GM21390 (cell line): ENCODE measurements at regions not wholly inside any gene's neighbourhood (a gene's known extent, or its start where the extent isn't known, plus 50 kb on each side); places are given as distances from the start of the nearest gene placed in this dataset.

ENCODE experiments used
- ATAC-seq: cut with Tn5 transposase; IDR thresholded peaks from one replicate; pipeline ENCODE4 v1.9.1; 2021; ENCODE audit not compliant: unreplicated experiment

GRCh38 chr6:71114986-71115385, 158.1 kb upstream of the B3GAT2 start:
- ATAC-seq, result no peak

- ATAC-seq, result no peak
These were observed 162.7 kb upstream of the B3GAT2 start for GRCh38 chr6:71119560-71119959.

GRCh38 chr6:71123051-71123450, 165.6 kb upstream of the OGFRL1 start:
- ATAC-seq, result no peak

GRCh38 chr6:71124340-71124739, 164.3 kb upstream of the OGFRL1 start:
- no peak for ATAC-seq

GRCh38 chr6:71125216-71125615, 163.4 kb upstream of the OGFRL1 start:
- ATAC-seq, result no peak

- no peak for ATAC-seq
These were observed 162.1 kb upstream of the OGFRL1 start for GRCh38 chr6:71126506-71126905.

- ATAC-seq, result no peak
These were observed 161.2 kb upstream of the OGFRL1 start for GRCh38 chr6:71127374-71127773.

GRCh38 chr6:71130277-71130676, 158.3 kb upstream of the OGFRL1 start:
- ATAC-seq, result no peak

GRCh38 chr6:71134929-71135642, 153.5 kb upstream of the OGFRL1 start:
- no peak for ATAC-seq

GRCh38 chr6:71137973-71138372, 150.6 kb upstream of the OGFRL1 start:
- no peak for ATAC-seq

GRCh38 chr6:71138376-71138775, 150.2 kb upstream of the OGFRL1 start:
- ATAC-seq, result no peak

- no peak for ATAC-seq
These were observed 149.4 kb upstream of the OGFRL1 start for GRCh38 chr6:71139249-71139648.

GRCh38 chr6:71153755-71154325, 134.8 kb upstream of the OGFRL1 start:
- ATAC-seq, result no peak

GRCh38 chr6:71157345-71157744, 131.3 kb upstream of the OGFRL1 start:
- no peak for ATAC-seq

- ATAC-seq, result no peak
These were observed 123.7 kb upstream of the OGFRL1 start for GRCh38 chr6:71164890-71165289.

GRCh38 chr6:71168233-71168765, 120.3 kb upstream of the OGFRL1 start:
- ATAC-seq, result no peak

GRCh38 chr6:71171497-71172070, 117.0 kb upstream of the OGFRL1 start:
- ATAC-seq, result no peak

GRCh38 chr6:71179249-71179885, 109.2 kb upstream of the OGFRL1 start:
- no peak for ATAC-seq

GRCh38 chr6:71181565-71181964, 107.0 kb upstream of the OGFRL1 start:
- no peak for ATAC-seq

- ATAC-seq, result no peak
These were observed 101.5 kb upstream of the OGFRL1 start for GRCh38 chr6:71187141-71187540.

- no peak for ATAC-seq
These were observed 97.8 kb upstream of the OGFRL1 start for GRCh38 chr6:71190809-71191208.

- ATAC-seq, result no peak
These were observed 93.9 kb upstream of the OGFRL1 start for GRCh38 chr6:71194724-71195123.
